ENCODE measurements at regions not wholly inside any gene's neighbourhood (a gene's known extent, or its start where the extent isn't known, plus 50 kb on each side); places are given as distances from the start of the nearest gene placed in this dataset.

- H3K27me3 ChIP-seq: peaks cover 19 to 51% (median 32%) of the 10 kb centered on the region in 3 donors
- 19 to 21% methylated on average over 9 of the region's 9 CpGs for WGBS, 2 donors
- intact Hi-C loops (cut with DNase I): no loop called here
- no peak for TF ChIP-seq EP300 (IDR thresholded peaks at IDR 0.05)
- no peak for TF ChIP-seq POLR2AphosphoS5 (IDR thresholded peaks at IDR 0.05)
- TF ChIP-seq POLR2A (IDR thresholded peaks at IDR 0.05): no peak
- TF ChIP-seq CTCF (IDR thresholded peaks at IDR 0.05): no peak
- H3K36me3 ChIP-seq: no peaks in the 10 kb centered on the region
- DNase-seq: no peak
- no peak overlapping the region for H3K27ac ChIP-seq
- no peak overlapping the region for H3K4me3 ChIP-seq
- H3K9me3 ChIP-seq: no peaks in the 10 kb centered on the region
- H3K4me1 ChIP-seq: peaks cover 0 to 24% (median 19%) of the 10 kb centered on the region in 4 donors
These were observed 193.6 kb downstream of the BUD13 start for GRCh38 chr11:116579031-116579653.

- Histone ChIP-seq H3K4me3 (no peak overlapping the region), H3K27ac (no peak overlapping the region), H3K27me3 (peaks cover 19 to 51% (median 32%) of the 10 kb centered on the region in 3 donors), H3K9me3 (no peaks in the 10 kb centered on the region), H3K4me1 (peaks cover 0 to 24% (median 19%) of the 10 kb centered on the region in 4 donors), H3K36me3 (no peaks in the 10 kb centered on the region)
- WGBS, 2 donors: 78 to 79% methylated on average over 3 of the region's 3 CpGs
- TF ChIP-seq POLR2AphosphoS5 (IDR thresholded peaks at IDR 0.05) (no peak), CTCF (IDR thresholded peaks at IDR 0.05) (no peak), EP300 (IDR thresholded peaks at IDR 0.05) (no peak), POLR2A (IDR thresholded peaks at IDR 0.05) (no peak)
- intact Hi-C loops (cut with DNase I): no loop called here
- no peak for DNase-seq
These were observed 194.8 kb downstream of the BUD13 start for GRCh38 chr11:116577956-116578355.

GRCh38 chr11:116577273-116577672, 195.5 kb downstream of the BUD13 start:
- H3K27me3 ChIP-seq: peaks cover 19 to 48% (median 31%) of the 10 kb centered on the region in 3 donors
- intact Hi-C loops (cut with DNase I): no loop called here
- WGBS, 2 donors: 4 to 30% methylated on average over 4 of the region's 4 CpGs

GRCh38 chr11:116576526-116576925, 196.3 kb downstream of the BUD13 start:
- 23% methylated on average over 2 of the region's 2 CpGs for WGBS, 2 donors
- H3K36me3 ChIP-seq: no peaks in the 10 kb centered on the region
- H3K27ac ChIP-seq: no peak overlapping the region
- H3K4me3 ChIP-seq: no peak overlapping the region
- H3K4me1 ChIP-seq: peaks cover 0 to 24% (median 19%) of the 10 kb centered on the region in 4 donors
- DNase-seq: no peak
- peaks cover 16 to 40% (median 24%) of the 10 kb centered on the region in 3 donors for H3K27me3 ChIP-seq
- no peaks in the 10 kb centered on the region for H3K9me3 ChIP-seq
- no peak for TF ChIP-seq EP300 (IDR thresholded peaks at IDR 0.05)
- intact Hi-C loops (cut with DNase I): no loop called here

More at GRCh38 chr11:116577273-116577672, 195.5 kb downstream of the BUD13 start:
- no peak for TF ChIP-seq CTCF (IDR thresholded peaks at IDR 0.05)
- no peak for TF ChIP-seq POLR2A (IDR thresholded peaks at IDR 0.05)
- TF ChIP-seq EP300 (IDR thresholded peaks at IDR 0.05): no peak
- no peak for TF ChIP-seq POLR2AphosphoS5 (IDR thresholded peaks at IDR 0.05)
- H3K4me1 ChIP-seq: peaks cover 0 to 24% (median 19%) of the 10 kb centered on the region in 4 donors
- no peak for DNase-seq
- no peaks in the 10 kb centered on the region for H3K9me3 ChIP-seq
- H3K4me3 ChIP-seq: no peak overlapping the region
- no peaks in the 10 kb centered on the region for H3K36me3 ChIP-seq
- no peak overlapping the region for H3K27ac ChIP-seq

- H3K36me3 ChIP-seq: no peaks in the 10 kb centered on the region
- no peak overlapping the region for H3K4me3 ChIP-seq
- TF ChIP-seq EP300 (IDR thresholded peaks at IDR 0.05) (no peak), CTCF (IDR thresholded peaks at IDR 0.05) (no peak), POLR2AphosphoS5 (IDR thresholded peaks at IDR 0.05) (no peak), POLR2A (IDR thresholded peaks at IDR 0.05) (no peak)
- no peak overlapping the region for H3K27ac ChIP-seq
- intact Hi-C loops (cut with DNase I): no loop called here
- no peak for DNase-seq
- H3K4me1 ChIP-seq: peaks cover 0 to 11% (median 9%) of the 10 kb centered on the region in 4 donors
- no peaks in the 10 kb centered on the region for H3K9me3 ChIP-seq
- WGBS, 2 donors: 73 to 83% methylated on average over 9 of the region's 9 CpGs
- H3K27me3 ChIP-seq: no peaks in the 10 kb centered on the region
These were observed 205.0 kb downstream of the BUD13 start for GRCh38 chr11:116567721-116568242.
